ENCODE measurements at regions not wholly inside any gene's neighbourhood (a gene's known extent, or its start where the extent isn't known, plus 50 kb on each side); places are given as distances from the start of the nearest gene placed in this dataset.

GRCh38 chr7:155227004-155227787 lies 70.5 kb upstream of the INSIG1 start:
- DNase-seq: no peak
- no peaks in the 10 kb centered on the region for H3K36me3 ChIP-seq (ENCODE audit: low read depth)
- H3K4me1 ChIP-seq (ENCODE audit: low read depth): no peaks in the 10 kb centered on the region
- no peak for ATAC-seq
- H3K9me3 ChIP-seq: no peaks in the 10 kb centered on the region
- TF ChIP-seq CTCF (IDR thresholded peaks at IDR 0.05): no peak
- intact Hi-C loops (cut with DNase I, micrococcal nuclease): no loop called here
- no peak overlapping the region for H3K4me3 ChIP-seq

GRCh38 chr7:155227788-155228458 lies 69.8 kb upstream of the INSIG1 start:
- Histone ChIP-seq H3K4me3 (no peak overlapping the region), H3K36me3 (ENCODE audit: low read depth) (no peaks in the 10 kb centered on the region), H3K4me1 (ENCODE audit: low read depth) (no peaks in the 10 kb centered on the region), H3K9me3 (no peaks in the 10 kb centered on the region)
- ATAC-seq: no peak
- intact Hi-C loops (cut with DNase I, micrococcal nuclease): no loop called here
- no peak for DNase-seq
- TF ChIP-seq CTCF (IDR thresholded peaks at IDR 0.05): no peak

- no peak for ATAC-seq
- no peak for DNase-seq
- intact Hi-C loops (cut with DNase I, micrococcal nuclease): no loop called here
- no peak overlapping the region for H3K4me3 ChIP-seq
- H3K36me3 ChIP-seq (ENCODE audit: low read depth): no peaks in the 10 kb centered on the region
- H3K4me1 ChIP-seq (ENCODE audit: low read depth): no peaks in the 10 kb centered on the region
- no peaks in the 10 kb centered on the region for H3K9me3 ChIP-seq
- TF ChIP-seq CTCF (IDR thresholded peaks at IDR 0.05): no peak
Observed at GRCh38 chr7:155228459-155228845, 69.2 kb upstream of the INSIG1 start.

GRCh38 chr7:155228894-155229293 lies 68.8 kb upstream of the INSIG1 start:
- no peak overlapping the region for H3K4me3 ChIP-seq
- intact Hi-C loops (cut with DNase I, micrococcal nuclease): no loop called here
- no peaks in the 10 kb centered on the region for H3K9me3 ChIP-seq
- H3K4me1 ChIP-seq (ENCODE audit: low read depth): no peaks in the 10 kb centered on the region
- no peak for ATAC-seq
- H3K36me3 ChIP-seq (ENCODE audit: low read depth): no peaks in the 10 kb centered on the region
- TF ChIP-seq CTCF (IDR thresholded peaks at IDR 0.05): no peak
- DNase-seq: no peak

GRCh38 chr7:155229548-155230168 lies 68.0 kb upstream of the INSIG1 start:
- Histone ChIP-seq H3K4me1 (ENCODE audit: low read depth) (no peaks in the 10 kb centered on the region), H3K36me3 (ENCODE audit: low read depth) (no peaks in the 10 kb centered on the region), H3K9me3 (no peaks in the 10 kb centered on the region), H3K4me3 (no peak overlapping the region)
- intact Hi-C loops (cut with DNase I, micrococcal nuclease): no loop called here
- TF ChIP-seq CTCF (IDR thresholded peaks at IDR 0.05): no peak
- no peak for ATAC-seq
- DNase-seq: no peak
